IMR-90 (cell line): ENCODE measurements at regions not wholly inside any gene's neighbourhood (a gene's known extent, or its start where the extent isn't known, plus 50 kb on each side); places are given as distances from the start of the nearest gene placed in this dataset.

Experiments
- ATAC-seq: fragments of 200-7000 bp; cut with Tn5 transposase; 2 replicates; pipeline ENCODE4 v1.9.1; 2020; ENCODE audit warnings: low read depth, mild to moderate bottlenecking, moderate library complexity
- BruUV-seq: library from RNA; stranded (reverse); fragments of 400-500 nt; replicated peaks from 2 replicates; lab custom pipeline; 2021; lab: Mats Ljungman, UMichigan
- CTCF ChIA-PET: fragments of 300-600 bp; formaldehyde crosslinking; extraction: SDS; loops from one replicate; lab custom pipeline; 2021; ENCODE audit warnings: antibody characterized with exemption; lab: Yijun Ruan, JAX
- POLR2A ChIA-PET: fragments of 300-600 bp; sonication (Branson Sonifier 250); formaldehyde crosslinking; loops from one replicate; lab custom pipeline; 2022; ENCODE audit warnings: antibody characterized with exemption; ENCODE audit not compliant: unreplicated experiment; lab: Charles Lee
- DNase-seq: peaks from one replicate; pipeline ENCODE4 v3.0.0; 2013
- H2AFZ ChIP-seq: replicated peaks from 2 replicates; pipeline ENCODE3; 2013; ENCODE audit warnings: low read length, mild to moderate bottlenecking; ENCODE audit not compliant: poor library complexity
- H2AK5ac ChIP-seq: 2 replicates; pipeline ENCODE4 v1.6.1; 2013; ENCODE audit warnings: low read depth, low read length, inconsistent platforms
- H2AK9ac ChIP-seq: replicated peaks from 2 replicates; pipeline ENCODE3; 2013; ENCODE audit warnings: mild to moderate bottlenecking, low read depth, low read length, moderate library complexity; ENCODE audit not compliant: poor library complexity
- H2BK120ac ChIP-seq: 2 replicates; pipeline ENCODE4 v1.6.1; 2013; ENCODE audit warnings: low read depth, low read length, inconsistent platforms
- H2BK15ac ChIP-seq: 3 replicates; pipeline ENCODE4 v1.6.1; 2013; ENCODE audit warnings: low read depth, low read length, inconsistent platforms
- H2BK20ac ChIP-seq: 2 replicates; pipeline ENCODE4 v1.6.1; 2013; ENCODE audit warnings: low read depth, mild to moderate bottlenecking, inconsistent platforms, low read length, moderate library complexity
- H2BK5ac ChIP-seq: 2 replicates; pipeline ENCODE4 v1.6.1; 2013; ENCODE audit warnings: mild to moderate bottlenecking, low read depth, low read length, inconsistent platforms; ENCODE audit not compliant: poor library complexity, severe bottlenecking
- H3K14ac ChIP-seq: replicated peaks from 2 replicates; pipeline ENCODE4 v1.6.1; 2013; ENCODE audit warnings: low read depth, low read length, inconsistent platforms
- H3K18ac ChIP-seq: 2 replicates; pipeline ENCODE4 v1.6.1; 2013; ENCODE audit warnings: low read depth, low read length, control low read depth
- H3K23ac ChIP-seq: 2 replicates; pipeline ENCODE4 v1.6.1; 2013; ENCODE audit warnings: low read depth, low read length, inconsistent platforms
- H3K27ac ChIP-seq: 2 replicates; pipeline ENCODE4 v1.5.1; 2013; ENCODE audit warnings: mild to moderate bottlenecking, control low read depth, low read length; ENCODE audit not compliant: insufficient read depth
- H3K27me3 ChIP-seq: 2 replicates; pipeline ENCODE4 v1.6.1; 2013; ENCODE audit warnings: low read length; ENCODE audit not compliant: control insufficient read depth, insufficient read depth
- H3K36me3 ChIP-seq: 2 replicates; pipeline ENCODE4 v1.6.1; 2013; ENCODE audit warnings: low read length, mixed read lengths; ENCODE audit not compliant: control insufficient read depth, insufficient read depth
- H3K4ac ChIP-seq: 2 replicates; pipeline ENCODE4 v1.6.1; 2013; ENCODE audit warnings: low read depth, low read length, inconsistent platforms
- H3K4me1 ChIP-seq: 2 replicates; pipeline ENCODE4 v1.6.1; 2013; ENCODE audit warnings: low read length, mixed read lengths; ENCODE audit not compliant: control insufficient read depth, insufficient read depth
- H3K4me2 ChIP-seq: 2 replicates; pipeline ENCODE4 v1.6.1; 2013; ENCODE audit warnings: low read depth, mild to moderate bottlenecking, control low read depth, low read length, moderate library complexity
- H3K4me3 ChIP-seq: 2 replicates; pipeline ENCODE4 v1.5.1; 2013; ENCODE audit warnings: low read depth, mild to moderate bottlenecking, control low read depth, low read length, moderate library complexity; ENCODE audit not compliant: insufficient read depth
- H3K56ac ChIP-seq: 2 replicates; pipeline ENCODE4 v1.6.1; 2013; ENCODE audit warnings: low read length, inconsistent platforms; ENCODE audit not compliant: insufficient read depth; ENCODE audit errors: extremely low read depth
- H3K79me1 ChIP-seq, 2 experiments: 2 replicates each; pipeline ENCODE4 v1.6.1; 2013; ENCODE audit warnings: low read length in 2 of 2, inconsistent platforms in 1 of 2, low read depth in 1 of 2
- H3K9ac ChIP-seq: 2 replicates; pipeline ENCODE4 v1.6.1; 2013; ENCODE audit warnings: low read depth, low read length, control low read depth
- H3K9me1 ChIP-seq: 2 replicates; pipeline ENCODE4 v1.6.1; 2013; ENCODE audit warnings: low read length, inconsistent platforms; ENCODE audit not compliant: insufficient read depth
- H3K9me3 ChIP-seq: 2 replicates; pipeline ENCODE4 v1.6.1; 2013; ENCODE audit warnings: low read length; ENCODE audit not compliant: control insufficient read depth, insufficient read depth
- H4K20me1 ChIP-seq: 2 replicates; pipeline ENCODE4 v1.6.1; 2013; ENCODE audit warnings: low read length, inconsistent platforms; ENCODE audit not compliant: insufficient read depth
- H4K5ac ChIP-seq: 2 replicates; pipeline ENCODE4 v1.6.1; 2013; ENCODE audit warnings: mild to moderate bottlenecking, low read depth, low read length, control low read depth
- H4K8ac ChIP-seq, 2 experiments: 2 replicates each; pipeline ENCODE4 v1.6.1; 2013; ENCODE audit warnings: low read depth in 2 of 2, low read length in 2 of 2, control low read depth in 1 of 2, inconsistent platforms in 1 of 2
- H4K91ac ChIP-seq: 2 replicates; pipeline ENCODE4 v1.6.1; 2013; ENCODE audit warnings: low read depth, low read length, inconsistent platforms; ENCODE audit not compliant: insufficient read depth
- CEBPB ChIP-seq: IDR thresholded peaks from 2 replicates; pipeline ENCODE4 v1.6.1; 2012; ENCODE audit warnings: low read depth, low read length, improper control_type of control experiment
- CHD1 ChIP-seq: IDR thresholded peaks from 2 replicates; pipeline ENCODE4 v1.6.1; 2012; ENCODE audit warnings: low read depth, low read length, improper control_type of control experiment
- FOS ChIP-seq: fragments of 150-350 bp; IDR thresholded peaks from 2 replicates; pipeline ENCODE4 v1.6.1; 2016; ENCODE audit warnings: low read depth, low read length
- POLR2A ChIP-seq: IDR thresholded peaks from 2 replicates; pipeline ENCODE4 v1.6.1; 2012; ENCODE audit warnings: mild to moderate bottlenecking, low read depth, low read length
- RAD21 ChIP-seq: IDR thresholded peaks from 2 replicates; pipeline ENCODE4 v1.6.1; 2012; ENCODE audit warnings: low read length, improper control_type of control experiment
- RFX5 ChIP-seq: IDR thresholded peaks from 2 replicates; pipeline ENCODE4 v1.8.0; 2012; ENCODE audit warnings: low read depth, mild to moderate bottlenecking, low read length, moderate library complexity
- WGBS, 2 experiments: methylation state at CpG; one replicate each; pipeline versions ENCODE4 v1.1.5 to v1.1.7; 2013; ENCODE audit warnings: missing lambda C conversion rate in 2 of 2; ENCODE audit not compliant: insufficient read length in 1 of 2; ENCODE audit errors: extremely low coverage in 2 of 2; 5-methylcytosine and 5-hydroxymethylcytosine counted together
- dilution Hi-C: fragments of 300-500 bp; cut with HindIII; formaldehyde crosslinking; loops from one replicate; pipeline ENCODE4 v1.14.3; 2018; ENCODE audit warnings: low sequenced_read_pairs; ENCODE audit not compliant: unreplicated experiment
- in situ Hi-C: fragments of 300-500 bp; cut with MboI; formaldehyde crosslinking; loops from 3 replicates; pipeline ENCODE4 v1.14.3; 2019; ENCODE audit warnings: low sequenced_read_pairs, inconsistent platforms, mixed read lengths
- intact Hi-C: fragments of 100-400 bp; cut with micrococcal nuclease; formaldehyde crosslinking; loops from 2 replicates; pipeline ENCODE4 v1.10.0; 2022
- TF ChIP-seq, protein P1 (sequence below): conservative IDR thresholded peaks from 2 replicates; pipeline ENCODE4 v1.5.1; 2012; ENCODE audit warnings: mild to moderate bottlenecking, low read depth, low read length, improper control_type of control experiment

DNA sequence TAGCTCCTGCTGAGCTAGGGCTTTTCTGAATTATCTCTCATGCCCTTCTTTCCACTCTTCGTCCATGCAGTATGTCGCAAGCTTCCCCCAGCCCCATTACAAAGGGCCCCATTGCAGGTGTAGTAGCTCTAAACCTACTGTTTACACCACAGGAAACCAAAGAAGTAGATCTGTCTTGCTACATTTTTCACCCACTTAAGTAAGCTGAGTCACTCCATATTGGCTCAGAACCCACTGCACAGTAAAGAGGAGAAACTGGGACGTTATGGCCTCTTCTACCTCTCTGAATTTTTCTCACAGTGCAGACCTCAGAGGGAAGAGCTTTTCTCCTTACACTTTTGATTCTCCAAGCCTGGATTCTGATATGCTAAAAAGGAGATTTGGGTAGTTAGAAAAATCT is 200.2 kb downstream of the SMARCA1 start:
- TF ChIP-seq RAD21 (no peak), RFX5 (no peak), CHD1 (no peak), CEBPB (no peak), FOS (no peak), POLR2A (no peak)
- TF ChIP-seq, protein P1, sequence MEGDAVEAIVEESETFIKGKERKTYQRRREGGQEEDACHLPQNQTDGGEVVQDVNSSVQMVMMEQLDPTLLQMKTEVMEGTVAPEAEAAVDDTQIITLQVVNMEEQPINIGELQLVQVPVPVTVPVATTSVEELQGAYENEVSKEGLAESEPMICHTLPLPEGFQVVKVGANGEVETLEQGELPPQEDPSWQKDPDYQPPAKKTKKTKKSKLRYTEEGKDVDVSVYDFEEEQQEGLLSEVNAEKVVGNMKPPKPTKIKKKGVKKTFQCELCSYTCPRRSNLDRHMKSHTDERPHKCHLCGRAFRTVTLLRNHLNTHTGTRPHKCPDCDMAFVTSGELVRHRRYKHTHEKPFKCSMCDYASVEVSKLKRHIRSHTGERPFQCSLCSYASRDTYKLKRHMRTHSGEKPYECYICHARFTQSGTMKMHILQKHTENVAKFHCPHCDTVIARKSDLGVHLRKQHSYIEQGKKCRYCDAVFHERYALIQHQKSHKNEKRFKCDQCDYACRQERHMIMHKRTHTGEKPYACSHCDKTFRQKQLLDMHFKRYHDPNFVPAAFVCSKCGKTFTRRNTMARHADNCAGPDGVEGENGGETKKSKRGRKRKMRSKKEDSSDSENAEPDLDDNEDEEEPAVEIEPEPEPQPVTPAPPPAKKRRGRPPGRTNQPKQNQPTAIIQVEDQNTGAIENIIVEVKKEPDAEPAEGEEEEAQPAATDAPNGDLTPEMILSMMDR, result no peak
- Histone ChIP-seq H3K36me3 (no peaks in the 10 kb centered on the region), H3K4me1 (no peaks in the 10 kb centered on the region), H3K9me3 (no peaks in the 10 kb centered on the region), H3K4ac (no peak overlapping the region), H3K14ac (no peak overlapping the region), H4K5ac (no peak overlapping the region), H2BK120ac (no peak overlapping the region), H3K9ac (no peak overlapping the region), H3K27ac (no peak overlapping the region), H2AFZ (no peak overlapping the region), H2BK15ac (no peak overlapping the region), H3K4me3 (no peak overlapping the region), H4K20me1 (no peaks in the 10 kb centered on the region), H3K9me1 (no peaks in the 10 kb centered on the region), H4K8ac (no peak overlapping the region), H3K23ac (no peak overlapping the region), H3K18ac (no peak overlapping the region), H4K91ac (no peak overlapping the region), H2BK5ac (no peak overlapping the region), H3K4me2 (no peak overlapping the region), H2BK20ac (no peak overlapping the region), H3K56ac (no peak overlapping the region), H3K79me1 (no peaks in the 10 kb centered on the region), H2AK5ac (no peak overlapping the region), H2AK9ac (no peak overlapping the region), H3K27me3 (no peaks in the 10 kb centered on the region)
- no TSS peak for BruUV-seq
- no CpG with 5 or more reads among the region's 3 CpGs for WGBS, 2 experiments
- in situ Hi-C loops, result no loop called here
- ATAC-seq (no peak), DNase-seq (peak; percentile 3)
- dilution Hi-C loops, result no loop called here
- intact Hi-C loops, result no loop called here
- ChIA-PET POLR2A (no interaction called here), CTCF (no interaction called here)
